ENCODE measurements at regions not wholly inside any gene's neighbourhood (a gene's known extent, or its start where the extent isn't known, plus 50 kb on each side); places are given as distances from the start of the nearest gene placed in this dataset.

DNA sequence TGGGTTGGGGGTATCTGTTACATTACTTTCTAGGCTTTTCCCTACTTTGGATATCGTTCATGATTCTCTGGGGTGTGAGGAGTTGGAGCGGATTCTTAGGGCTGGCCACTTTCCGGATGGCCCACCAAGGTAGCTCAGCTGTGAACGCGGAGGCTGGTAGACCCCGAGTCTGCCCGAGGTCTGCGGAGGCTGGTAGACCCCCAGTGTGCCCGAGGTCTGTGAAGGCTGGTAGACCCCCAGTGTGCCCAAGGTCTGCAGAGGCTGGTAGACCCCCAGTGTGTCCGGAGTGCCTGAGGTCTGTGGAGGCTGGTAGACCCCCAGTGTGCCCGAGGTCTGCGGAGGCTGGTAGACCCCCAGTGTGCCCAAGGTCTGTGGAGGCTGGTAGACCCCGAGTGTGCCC, 99.2 kb upstream of the ZNF469 start:
- Histone ChIP-seq H3K9ac (ENCODE audit: extremely low read depth, insufficient read length, low read length) (no peak overlapping the region), H2BK15ac (ENCODE audit: low read depth, low read length) (no peak overlapping the region), H3K18ac (ENCODE audit: insufficient read length, low read depth, low read length) (no peak overlapping the region), H4K5ac (ENCODE audit: insufficient read length, low read depth, low read length) (no peak overlapping the region), H3K79me1 (ENCODE audit: insufficient read depth, low read depth, low read length, poor library complexity, severe bottlenecking) (no peaks in the 10 kb centered on the region), H2BK120ac (ENCODE audit: low read depth, low read length, poor library complexity, severe bottlenecking) (no peak overlapping the region), H4K20me1 (ENCODE audit: control insufficient read depth, insufficient read depth, insufficient read length) (no peaks in the 10 kb centered on the region), H3K14ac (ENCODE audit: insufficient read depth, low read length) (no peak overlapping the region), H3K27me3 (ENCODE audit: insufficient read depth, low read length) (no peaks in the 10 kb centered on the region), H3K4me1 (ENCODE audit: insufficient read depth, low read length) (no peaks in the 10 kb centered on the region), H3K23me2 (ENCODE audit: insufficient read length, low read depth, low read length, poor library complexity, severe bottlenecking) (no peaks in the 10 kb centered on the region), H3K4ac (ENCODE audit: low read depth, low read length) (no peak overlapping the region), H2AK5ac (ENCODE audit: insufficient read length, low read length) (no peak overlapping the region), H2BK20ac (ENCODE audit: low read depth, low read length, poor library complexity, severe bottlenecking) (no peak overlapping the region), H4K91ac (ENCODE audit: insufficient read length, low read depth, low read length) (no peak overlapping the region), H3K56ac (ENCODE audit: insufficient read length, low read depth, low read length) (no peak overlapping the region), H2BK5ac (ENCODE audit: insufficient read length, low read length) (no peak overlapping the region), H3K9me3 (ENCODE audit: control insufficient read depth, low read depth, low read length) (peaks cover 26% of the 10 kb centered on the region), H3K79me2 (ENCODE audit: insufficient read depth, low read length) (no peaks in the 10 kb centered on the region), H3K23ac (ENCODE audit: insufficient read length, low read depth, low read length) (no peak overlapping the region), H4K8ac (replicated peaks; ENCODE audit: insufficient read length, low read depth, low read length) (no peak overlapping the region), H3K27ac (ENCODE audit: insufficient read length, low read depth, low read length) (no peak overlapping the region), H2BK12ac (ENCODE audit: insufficient read length, low read depth, low read length) (no peak overlapping the region), H3T11ph (ENCODE audit: low read length) (no peak overlapping the region), H3K4me2 (ENCODE audit: insufficient read depth, insufficient read length, low read length) (no peak overlapping the region), H2AFZ (ENCODE audit: low read length) (no peak overlapping the region)
- no peak for DNase-seq
- TF ChIP-seq, protein P1, sequence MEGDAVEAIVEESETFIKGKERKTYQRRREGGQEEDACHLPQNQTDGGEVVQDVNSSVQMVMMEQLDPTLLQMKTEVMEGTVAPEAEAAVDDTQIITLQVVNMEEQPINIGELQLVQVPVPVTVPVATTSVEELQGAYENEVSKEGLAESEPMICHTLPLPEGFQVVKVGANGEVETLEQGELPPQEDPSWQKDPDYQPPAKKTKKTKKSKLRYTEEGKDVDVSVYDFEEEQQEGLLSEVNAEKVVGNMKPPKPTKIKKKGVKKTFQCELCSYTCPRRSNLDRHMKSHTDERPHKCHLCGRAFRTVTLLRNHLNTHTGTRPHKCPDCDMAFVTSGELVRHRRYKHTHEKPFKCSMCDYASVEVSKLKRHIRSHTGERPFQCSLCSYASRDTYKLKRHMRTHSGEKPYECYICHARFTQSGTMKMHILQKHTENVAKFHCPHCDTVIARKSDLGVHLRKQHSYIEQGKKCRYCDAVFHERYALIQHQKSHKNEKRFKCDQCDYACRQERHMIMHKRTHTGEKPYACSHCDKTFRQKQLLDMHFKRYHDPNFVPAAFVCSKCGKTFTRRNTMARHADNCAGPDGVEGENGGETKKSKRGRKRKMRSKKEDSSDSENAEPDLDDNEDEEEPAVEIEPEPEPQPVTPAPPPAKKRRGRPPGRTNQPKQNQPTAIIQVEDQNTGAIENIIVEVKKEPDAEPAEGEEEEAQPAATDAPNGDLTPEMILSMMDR (conservative IDR thresholded peaks at IDR 0.05): no peak
- peaks cover 35 to 44% of the 10 kb centered on the region in 2 experiments for H3K9me3 Mint-ChIP-seq
- H3K4me3 Mint-ChIP-seq: no peak overlapping the region
- H3K4me1 Mint-ChIP-seq: no peaks in the 10 kb centered on the region
- peaks cover 12% of the 10 kb centered on the region for H3K27me3 Mint-ChIP-seq (ENCODE audit: low read depth)
- no CpG with 5 or more reads among the region's 13 CpGs for WGBS (ENCODE audit: extremely low coverage, insufficient read length, low lambda C conversion rate)
- H3K36me3 Mint-ChIP-seq (ENCODE audit: insufficient read depth in 1 of 3, low read depth in 3 of 3): peaks cover 5 to 13% (median 11%) of the 10 kb centered on the region in 3 experiments; a peak in 5 of 7 replicates
- no peak overlapping the region for H3K27ac Mint-ChIP-seq

Data from H9 (cell line).